Thoracic aorta (tissue), 2 donors: ENCODE measurements at regions not wholly inside any gene's neighbourhood (a gene's known extent, or its start where the extent isn't known, plus 50 kb on each side); places are given as distances from the start of the nearest gene placed in this dataset.
A peak's percentile ranks its signal among the peaks of the same experiment; 100 is the strongest.

Source experiments
- ATAC-seq: fragments of 150-250 bp; one replicate; pipeline ENCODE4 v1.8.0; 2017; ENCODE audit warnings: low read depth; ENCODE audit not compliant: insufficient number of reproducible peaks, low FRiP score
- DNase-seq: peaks from one replicate; pipeline ENCODE4 v3.0.0-alpha.2; 2020; ENCODE audit warnings: low spot score
- H3K27ac ChIP-seq, 2 donors: fragments of 200-600 bp; sonication (generic); 1 replicate in 1 of 2; 2 replicates in 1 of 2; pipeline ENCODE4 v1.5.1; 2016; ENCODE audit warnings: mild to moderate bottlenecking in 2 of 2, moderate library complexity in 2 of 2
- H3K27me3 ChIP-seq: fragments of 200-600 bp; sonication (generic); replicated peaks from 2 replicates; pipeline ENCODE4 v1.6.0; 2016; ENCODE audit warnings: mild to moderate bottlenecking; ENCODE audit not compliant: insufficient read depth
- H3K36me3 ChIP-seq: fragments of 200-600 bp; sonication (generic); one replicate; pipeline ENCODE4 v1.5.1; 2016
- H3K4me1 ChIP-seq, 2 donors: fragments of 200-600 bp; sonication (generic); 1 replicate in 1 of 2; 2 replicates in 1 of 2; pipeline versions ENCODE4 v1.5.1 to v1.6.0; 2016; ENCODE audit warnings: low read depth in 2 of 2, mild to moderate bottlenecking in 1 of 2; ENCODE audit not compliant: control insufficient read depth in 1 of 2
- H3K4me3 ChIP-seq: fragments of 200-600 bp; sonication (generic); 2 replicates; pipeline ENCODE4 v1.5.1; 2016; ENCODE audit warnings: mild to moderate bottlenecking
- H3K9me3 ChIP-seq: fragments of 200-600 bp; sonication (generic); 2 replicates; pipeline ENCODE4 v1.5.1; 2016
- TF ChIP-seq, protein P1 (sequence below): fragments of 200-600 bp; sonication (generic); IDR thresholded peaks from one replicate; pipeline ENCODE4 v1.5.1; 2019; ENCODE audit warnings: antibody characterized with exemption

DNA sequence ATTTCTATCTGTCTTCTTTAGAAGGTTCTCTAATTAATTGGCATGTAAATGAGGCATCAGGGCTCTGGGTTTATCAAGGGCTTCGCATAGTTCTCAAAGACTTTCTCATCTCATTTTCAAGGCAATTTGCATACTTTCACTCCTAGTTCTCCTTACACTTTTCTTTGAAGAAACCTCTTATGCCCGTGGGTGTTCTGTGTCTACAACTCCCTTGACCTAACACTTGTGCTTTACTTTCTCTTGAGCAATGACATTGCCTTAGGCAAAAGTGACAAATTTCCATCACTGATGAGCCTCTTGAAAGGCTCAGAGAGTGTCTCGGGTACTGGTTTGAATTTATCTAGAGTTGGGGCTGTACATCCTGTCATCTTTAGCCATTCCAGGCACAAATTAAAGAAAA lies 74.7 kb upstream of the ITPRID1 start:
- no peaks in the 10 kb centered on the region for H3K9me3 ChIP-seq
- no peaks in the 10 kb centered on the region for H3K27me3 ChIP-seq
- H3K4me1 ChIP-seq = no peaks in the 10 kb centered on the region
- ATAC-seq (no peak), DNase-seq (no peak)
- TF ChIP-seq, protein P1, sequence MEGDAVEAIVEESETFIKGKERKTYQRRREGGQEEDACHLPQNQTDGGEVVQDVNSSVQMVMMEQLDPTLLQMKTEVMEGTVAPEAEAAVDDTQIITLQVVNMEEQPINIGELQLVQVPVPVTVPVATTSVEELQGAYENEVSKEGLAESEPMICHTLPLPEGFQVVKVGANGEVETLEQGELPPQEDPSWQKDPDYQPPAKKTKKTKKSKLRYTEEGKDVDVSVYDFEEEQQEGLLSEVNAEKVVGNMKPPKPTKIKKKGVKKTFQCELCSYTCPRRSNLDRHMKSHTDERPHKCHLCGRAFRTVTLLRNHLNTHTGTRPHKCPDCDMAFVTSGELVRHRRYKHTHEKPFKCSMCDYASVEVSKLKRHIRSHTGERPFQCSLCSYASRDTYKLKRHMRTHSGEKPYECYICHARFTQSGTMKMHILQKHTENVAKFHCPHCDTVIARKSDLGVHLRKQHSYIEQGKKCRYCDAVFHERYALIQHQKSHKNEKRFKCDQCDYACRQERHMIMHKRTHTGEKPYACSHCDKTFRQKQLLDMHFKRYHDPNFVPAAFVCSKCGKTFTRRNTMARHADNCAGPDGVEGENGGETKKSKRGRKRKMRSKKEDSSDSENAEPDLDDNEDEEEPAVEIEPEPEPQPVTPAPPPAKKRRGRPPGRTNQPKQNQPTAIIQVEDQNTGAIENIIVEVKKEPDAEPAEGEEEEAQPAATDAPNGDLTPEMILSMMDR = no peak
- H3K36me3 ChIP-seq = no peaks in the 10 kb centered on the region
- H3K4me3 ChIP-seq = no peak overlapping the region
- no peak overlapping the region for H3K27ac ChIP-seq

DNA sequence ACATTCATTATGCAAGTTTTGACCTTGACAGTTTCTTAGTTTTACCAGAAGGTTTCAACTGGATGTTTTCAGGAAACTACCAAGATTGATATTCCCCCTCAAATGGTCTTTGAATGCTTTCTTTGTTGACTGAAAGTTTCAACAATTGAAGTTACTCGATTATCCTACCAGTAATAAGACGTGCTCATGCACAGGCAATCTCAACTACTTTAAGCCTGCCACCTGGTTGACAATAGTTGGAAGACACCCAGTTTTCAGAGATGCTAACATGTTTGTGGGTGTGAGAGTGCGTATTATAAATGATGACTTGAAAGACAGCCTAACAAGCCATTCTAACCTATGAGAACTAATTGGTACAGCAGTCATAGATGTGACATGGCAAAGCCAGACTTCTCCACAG lies 73.4 kb upstream of the ITPRID1 start:
- H3K27me3 ChIP-seq = no peaks in the 10 kb centered on the region
- no peaks in the 10 kb centered on the region for H3K9me3 ChIP-seq
- ATAC-seq = no peak
- H3K4me1 ChIP-seq = no peaks in the 10 kb centered on the region
- no peak for DNase-seq
- no peak overlapping the region for H3K27ac ChIP-seq
- TF ChIP-seq, protein P1 = no peak
- H3K4me3 ChIP-seq = no peak overlapping the region
- no peaks in the 10 kb centered on the region for H3K36me3 ChIP-seq

DNA sequence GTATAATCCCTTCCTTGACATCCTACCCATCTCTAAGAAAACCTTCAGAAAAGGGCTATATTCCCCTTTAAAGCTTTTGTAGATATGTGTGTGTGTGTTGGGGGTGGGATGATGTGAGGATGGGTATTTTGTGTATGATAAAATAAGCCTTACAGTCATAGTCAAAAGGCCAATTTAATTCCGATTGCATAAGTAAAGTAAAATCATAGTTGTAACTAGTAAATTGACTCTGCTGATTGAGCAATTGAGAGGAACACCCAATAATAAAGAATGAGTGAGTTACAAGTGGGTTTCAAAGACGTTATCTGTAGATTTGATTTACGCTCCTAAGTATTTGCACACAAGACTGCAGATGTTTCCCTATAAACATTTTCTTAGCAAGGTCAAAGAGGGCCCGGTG lies 71.3 kb upstream of the ITPRID1 start:
- ATAC-seq = no peak
- H3K27me3 ChIP-seq = no peaks in the 10 kb centered on the region
- no peak overlapping the region for H3K4me3 ChIP-seq
- H3K9me3 ChIP-seq = no peaks in the 10 kb centered on the region
- no peak for DNase-seq
- TF ChIP-seq, protein P1 = no peak
- H3K36me3 ChIP-seq = no peaks in the 10 kb centered on the region
- no peak overlapping the region for H3K27ac ChIP-seq
- no peaks in the 10 kb centered on the region for H3K4me1 ChIP-seq

DNA sequence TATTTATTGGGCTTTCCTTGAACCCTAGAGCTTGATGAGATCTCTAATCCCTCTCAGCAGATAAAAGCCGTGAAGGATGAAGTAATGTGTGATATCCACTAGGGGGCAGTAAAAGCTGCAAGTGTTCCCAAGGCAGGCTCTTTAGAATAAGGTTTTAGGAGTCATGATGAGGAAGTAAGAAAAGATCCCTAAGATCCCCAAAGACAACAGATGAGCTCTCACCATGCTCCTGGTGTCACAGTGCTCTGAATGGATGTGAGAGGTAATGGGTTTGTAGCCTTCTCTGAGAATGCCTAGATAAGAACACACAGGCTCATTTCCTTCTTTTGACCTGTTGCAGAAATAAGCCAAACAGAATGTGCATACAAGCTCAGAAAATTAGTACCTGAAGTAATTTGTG lies 70.4 kb upstream of the ITPRID1 start:
- Histone ChIP-seq H3K9me3 (no peaks in the 10 kb centered on the region), H3K27ac (no peak overlapping the region), H3K36me3 (no peaks in the 10 kb centered on the region), H3K4me3 (no peak overlapping the region), H3K27me3 (no peaks in the 10 kb centered on the region), H3K4me1 (no peaks in the 10 kb centered on the region)
- TF ChIP-seq, protein P1 = peak; percentile 67
- no peak for ATAC-seq
- no peak for DNase-seq

- H3K9me3 ChIP-seq = no peaks in the 10 kb centered on the region
- ATAC-seq = no peak
- DNase-seq = no peak
- no peak overlapping the region for H3K27ac ChIP-seq
- H3K27me3 ChIP-seq = no peaks in the 10 kb centered on the region
- H3K36me3 ChIP-seq = no peaks in the 10 kb centered on the region
- H3K4me1 ChIP-seq = no peaks in the 10 kb centered on the region
- TF ChIP-seq, protein P1 = no peak
- H3K4me3 ChIP-seq = no peak overlapping the region
These were observed 69.7 kb upstream of the ITPRID1 start for GRCh38 chr7:31444196-31444595.
